Fibroblast of lung (primary cell): ENCODE measurements at regions not wholly inside any gene's neighbourhood (a gene's known extent, or its start where the extent isn't known, plus 50 kb on each side); places are given as distances from the start of the nearest gene placed in this dataset.

Experiments
- EZH2 ChIP-seq: IDR thresholded peaks from 2 replicates; pipeline ENCODE4 v1.5.1; 2012; ENCODE audit warnings: low read length, control low read depth, mild to moderate bottlenecking; ENCODE audit errors: missing control alignments
- TF ChIP-seq, protein P1 (sequence below), 2 donors: IDR thresholded peaks in 1 of 2; conservative IDR thresholded peaks in 1 of 2; 1 replicate in 1 of 2; 2 replicates in 1 of 2; pipeline ENCODE4 v1.5.1; 2011 to 2012; ENCODE audit warnings: low read length in 2 of 2, control low read depth in 1 of 2, inconsistent platforms in 1 of 2, low read depth in 1 of 2, mild to moderate bottlenecking in 1 of 2

- TF ChIP-seq, protein P1, sequence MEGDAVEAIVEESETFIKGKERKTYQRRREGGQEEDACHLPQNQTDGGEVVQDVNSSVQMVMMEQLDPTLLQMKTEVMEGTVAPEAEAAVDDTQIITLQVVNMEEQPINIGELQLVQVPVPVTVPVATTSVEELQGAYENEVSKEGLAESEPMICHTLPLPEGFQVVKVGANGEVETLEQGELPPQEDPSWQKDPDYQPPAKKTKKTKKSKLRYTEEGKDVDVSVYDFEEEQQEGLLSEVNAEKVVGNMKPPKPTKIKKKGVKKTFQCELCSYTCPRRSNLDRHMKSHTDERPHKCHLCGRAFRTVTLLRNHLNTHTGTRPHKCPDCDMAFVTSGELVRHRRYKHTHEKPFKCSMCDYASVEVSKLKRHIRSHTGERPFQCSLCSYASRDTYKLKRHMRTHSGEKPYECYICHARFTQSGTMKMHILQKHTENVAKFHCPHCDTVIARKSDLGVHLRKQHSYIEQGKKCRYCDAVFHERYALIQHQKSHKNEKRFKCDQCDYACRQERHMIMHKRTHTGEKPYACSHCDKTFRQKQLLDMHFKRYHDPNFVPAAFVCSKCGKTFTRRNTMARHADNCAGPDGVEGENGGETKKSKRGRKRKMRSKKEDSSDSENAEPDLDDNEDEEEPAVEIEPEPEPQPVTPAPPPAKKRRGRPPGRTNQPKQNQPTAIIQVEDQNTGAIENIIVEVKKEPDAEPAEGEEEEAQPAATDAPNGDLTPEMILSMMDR (conservative IDR thresholded peaks at IDR 0.05 in 1 of 2, IDR thresholded peaks at IDR 0.05 in 1 of 2; ENCODE audit: low read depth in 1 of 2, low read length in 2 of 2), result no peak
- no peak for TF ChIP-seq EZH2
Measured at GRCh38 chr1:232378266-232379062, 251.5 kb downstream of the SIPA1L2 start.
